KBM-7 (cell line): ENCODE measurements at regions not wholly inside any gene's neighbourhood (a gene's known extent, or its start where the extent isn't known, plus 50 kb on each side); places are given as distances from the start of the nearest gene placed in this dataset.
"Not testable (repeated sequence)": the region's sequence is repeated elsewhere in the genome, so short reads cannot be mapped to it uniquely, and the experiment has no call there.

ENCODE experiments used
- DNase-seq: peaks from one replicate; pipeline ENCODE4 v3.0.0-alpha.2; 2015
- in situ Hi-C: fragments of 300-500 bp; cut with MboI; formaldehyde crosslinking; loops from 2 replicates; pipeline ENCODE4 v1.14.3; 2020; ENCODE audit warnings: low sequenced_read_pairs, low pct_unique_long_range_greater_than_20kb, mixed read lengths

DNA sequence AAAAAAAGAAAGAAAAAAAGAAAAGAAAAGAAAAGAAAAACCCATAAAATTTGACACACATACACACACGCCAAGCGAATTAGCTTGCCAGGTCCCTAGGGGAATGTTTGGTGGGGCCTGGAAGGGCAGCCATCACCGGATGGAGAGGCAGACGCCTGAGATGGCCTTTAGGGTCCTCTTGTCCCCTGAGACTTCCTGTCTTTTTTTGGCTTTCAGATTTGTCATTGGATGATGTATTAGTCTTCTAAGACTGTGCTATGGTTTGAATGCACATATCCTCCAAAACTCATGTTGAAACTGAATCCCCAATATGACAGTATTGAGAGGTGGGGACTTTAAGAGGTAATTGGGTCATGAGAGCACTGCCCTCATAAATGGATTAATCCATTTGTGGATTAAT, 211.8 kb downstream of the TOMM20 start:
- no peak for DNase-seq
- in situ Hi-C loops, result no loop called here

GRCh38 chr1:234915924-234916675, 212.5 kb downstream of the TOMM20 start:
- in situ Hi-C loops, result no loop called here
- peak; percentile 58 for DNase-seq

DNA sequence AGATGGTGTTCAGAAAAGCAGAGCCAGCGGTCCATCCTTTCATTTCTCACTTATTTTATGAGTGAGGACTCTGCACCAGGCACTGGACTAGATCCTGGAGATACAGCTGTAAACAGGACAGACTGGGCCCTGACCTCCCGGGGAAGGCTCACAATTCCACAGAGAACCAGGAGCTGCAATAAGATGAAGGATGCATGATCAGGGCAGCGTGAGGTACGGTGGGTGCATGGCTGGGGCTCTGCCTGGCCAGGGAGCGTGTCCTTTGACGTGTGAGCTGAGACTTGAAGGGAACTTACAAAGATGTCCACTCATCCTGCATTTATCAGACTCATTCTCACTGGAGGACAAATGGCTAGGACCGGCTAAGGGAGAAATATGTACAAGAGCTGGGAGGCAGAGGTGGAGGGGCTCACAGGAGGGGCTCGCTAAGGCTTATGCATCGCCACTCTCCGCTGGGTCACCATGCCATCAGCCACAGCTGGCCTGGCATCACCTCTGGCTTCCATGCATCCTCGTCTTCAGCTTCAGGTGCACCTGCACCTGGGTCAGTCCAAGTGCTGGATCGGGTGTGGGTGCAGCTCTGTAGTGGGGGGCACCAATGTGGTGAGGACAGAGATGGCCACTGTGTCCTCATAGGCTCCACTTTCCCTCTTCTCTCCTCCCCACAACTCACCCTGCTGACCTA, 213.9 kb downstream of the TOMM20 start:
- in situ Hi-C loops, result no loop called here
- DNase-seq, result no peak

DNA sequence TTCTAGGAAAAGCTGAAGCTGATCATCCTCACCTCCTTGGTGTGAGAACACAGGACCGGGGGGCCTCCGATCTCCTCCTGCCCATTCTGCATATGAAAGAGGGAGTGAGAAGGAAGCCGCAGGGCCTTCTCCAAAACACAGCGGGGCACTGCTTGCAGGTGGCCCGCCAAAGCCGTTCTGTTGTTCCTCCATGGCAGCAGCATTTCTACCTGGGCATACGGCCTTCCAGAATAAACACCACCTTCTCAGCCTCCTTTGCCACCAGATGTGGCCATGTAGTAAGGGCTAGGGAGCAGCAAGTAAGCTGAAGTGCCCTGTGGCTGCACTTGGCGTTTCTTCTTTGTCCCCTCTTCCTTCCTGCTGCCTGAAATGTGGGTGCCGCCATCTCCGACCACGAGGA, 214.9 kb downstream of the TOMM20 start:
- no peak for DNase-seq
- in situ Hi-C loops, result no loop called here

DNA sequence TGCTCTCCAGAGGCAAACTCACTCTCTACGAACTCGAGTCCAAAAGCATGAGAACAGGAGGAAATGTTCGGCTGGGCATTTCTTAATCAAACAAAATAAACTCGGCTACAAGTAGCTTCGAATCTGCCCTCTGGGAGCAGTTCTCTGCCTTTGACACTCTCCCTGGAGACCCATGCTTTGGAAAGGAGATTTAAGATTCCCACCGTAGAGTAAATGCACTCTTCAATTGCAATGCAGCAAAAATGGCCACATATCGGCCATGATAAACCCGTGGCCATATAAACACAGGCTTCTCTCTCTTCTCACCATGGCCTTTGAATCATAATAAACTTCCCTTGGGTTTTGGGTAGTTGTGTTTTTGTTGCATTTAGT, 215.4 kb downstream of the TOMM20 start:
- in situ Hi-C loops, result no loop called here
- DNase-seq, result no peak

DNA sequence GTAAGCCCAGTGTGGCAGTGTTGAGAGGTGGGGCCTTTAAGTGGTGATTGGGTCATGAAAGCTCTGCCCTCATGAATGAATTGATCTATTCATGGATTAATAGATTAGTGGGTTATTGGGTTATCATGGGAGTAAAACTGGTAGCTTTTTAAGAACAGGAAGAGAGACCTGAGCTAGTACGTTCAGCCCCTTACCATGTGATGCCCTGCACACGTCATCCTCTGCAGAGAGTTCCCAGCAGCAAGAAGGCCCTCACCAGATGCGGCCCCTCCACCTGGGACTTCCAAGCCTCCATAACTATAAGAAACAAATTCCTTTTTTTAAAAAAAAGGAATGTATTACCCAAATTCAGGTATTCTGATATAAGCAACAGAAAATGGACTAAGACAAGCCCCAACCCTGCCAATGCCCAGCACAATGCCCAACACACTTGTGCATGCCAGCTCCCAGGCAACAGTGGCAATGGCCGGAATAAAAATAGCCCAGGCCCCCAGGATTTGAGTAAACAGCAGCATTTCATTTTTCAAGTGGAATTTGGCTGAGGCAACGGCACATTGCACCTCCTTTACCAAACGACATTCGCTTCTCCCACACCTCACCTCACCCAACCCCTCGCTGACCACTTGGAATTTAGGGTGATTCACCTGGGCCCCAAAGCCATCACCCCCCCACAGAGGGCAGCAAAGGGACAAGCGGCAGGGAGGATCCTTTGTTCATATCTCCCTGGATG, 215.9 kb downstream of the TOMM20 start:
- no peak for DNase-seq
- in situ Hi-C loops, result no loop called here

GRCh38 chr1:234911787-234912186, 216.8 kb downstream of the TOMM20 start:
- no peak for DNase-seq
- in situ Hi-C loops, result no loop called here

DNA sequence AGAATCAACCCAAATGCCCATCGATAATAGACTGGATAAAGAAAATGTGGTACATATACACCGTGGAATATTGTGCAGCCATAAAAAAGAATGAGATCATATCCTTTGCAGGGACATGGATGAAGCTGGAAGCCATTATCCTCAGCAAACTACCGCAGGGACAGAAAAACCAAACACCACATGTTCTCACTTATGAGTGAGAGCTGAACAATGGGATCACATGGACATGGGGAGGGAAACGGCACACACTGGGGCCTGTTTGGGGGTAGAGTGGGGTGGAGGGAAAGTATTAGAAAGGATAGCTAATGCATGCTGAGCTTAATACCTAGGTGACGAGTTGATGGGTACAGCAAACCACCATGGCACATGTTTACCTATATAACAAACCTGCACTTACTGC, 217.5 kb downstream of the TOMM20 start:
- in situ Hi-C loops, result not testable (repeated sequence)

GRCh38 chr1:234909851-234910250, 218.8 kb downstream of the TOMM20 start:
- no peak for DNase-seq
- in situ Hi-C loops, result no loop called here

More for the DNA sequence above, 217.5 kb downstream of the TOMM20 start:
- DNase-seq, result not testable (repeated sequence)

- in situ Hi-C loops, result no loop called here
- DNase-seq, result no peak
Observed at GRCh38 chr1:234909307-234909810, 219.3 kb downstream of the TOMM20 start.

DNA sequence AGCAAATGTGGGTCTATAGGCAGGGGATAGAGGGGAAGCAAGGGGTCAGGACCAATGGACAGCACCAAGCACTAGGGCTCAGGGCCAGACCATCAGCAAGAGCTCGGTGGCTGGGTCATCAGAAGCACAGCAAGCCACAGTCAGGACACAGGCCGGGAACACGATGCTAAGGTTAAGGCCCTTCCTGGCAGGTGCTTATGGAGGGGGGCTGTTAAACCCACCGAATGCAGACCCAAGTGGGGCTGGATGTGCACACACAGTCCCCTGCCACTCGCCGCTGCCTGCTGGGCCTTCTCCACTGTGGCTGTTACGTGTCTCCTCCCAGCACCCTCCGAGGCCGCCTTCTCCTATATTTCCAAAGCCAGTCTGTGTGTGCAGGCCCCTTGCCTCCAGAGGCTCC, 220.1 kb downstream of the TOMM20 start:
- DNase-seq, result no peak
- in situ Hi-C loops, result no loop called here

DNA sequence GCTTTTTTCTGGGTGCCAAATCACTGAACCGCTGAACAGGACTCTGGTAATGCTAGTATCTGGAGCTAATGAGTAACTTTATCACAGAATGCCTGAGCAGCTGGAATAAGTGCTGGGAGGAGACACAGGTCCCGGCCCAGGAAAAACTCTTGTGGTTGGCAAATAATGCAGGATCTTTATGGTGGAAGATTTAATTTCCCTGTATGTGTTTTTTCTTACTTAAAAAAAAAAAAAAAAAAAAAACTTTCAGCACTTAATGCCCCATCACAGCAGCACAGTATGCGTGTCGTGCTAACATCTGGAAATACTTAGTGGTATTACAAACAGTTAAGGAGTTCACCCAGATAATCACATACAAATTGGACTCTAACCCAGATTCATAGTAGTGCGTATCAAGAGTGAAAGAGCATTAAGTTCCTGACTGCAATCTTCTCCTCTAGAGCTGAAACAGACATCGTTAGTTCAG, 220.7 kb downstream of the TOMM20 start:
- in situ Hi-C loops, result no loop called here
- DNase-seq, result no peak

DNA sequence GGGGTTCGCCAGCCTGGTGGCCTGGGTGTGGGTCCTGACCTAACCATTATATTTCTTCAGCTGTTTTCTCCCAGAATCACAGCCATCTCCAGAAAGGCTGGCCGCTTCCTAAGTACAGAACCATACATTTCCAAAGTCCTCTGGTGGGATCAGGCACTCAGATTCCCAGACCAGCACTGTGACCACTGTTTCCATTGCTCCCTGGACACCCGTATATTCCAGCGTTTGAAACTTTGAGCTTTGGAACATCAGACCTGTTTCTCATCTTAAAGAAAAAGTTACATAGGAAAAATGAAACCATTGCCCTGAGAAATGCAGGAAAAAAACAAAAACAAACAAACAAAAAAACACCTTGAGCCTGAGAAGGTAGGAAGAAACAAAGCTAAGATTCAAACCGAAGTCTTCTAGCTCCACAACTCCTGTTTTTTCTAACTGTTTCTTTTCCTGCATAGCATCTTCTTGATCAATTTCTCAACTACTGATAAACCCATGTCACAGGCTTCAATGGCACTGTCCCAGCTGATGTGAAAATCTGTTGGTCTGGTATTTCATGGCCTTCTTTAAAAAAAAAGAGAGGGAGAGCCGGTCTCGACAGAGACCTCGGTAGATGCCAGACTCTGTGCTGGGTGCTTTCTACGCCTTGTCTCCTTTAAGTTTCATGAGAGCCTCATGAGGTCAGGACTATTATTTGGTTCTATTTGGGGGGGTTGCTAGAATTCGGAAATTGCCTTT, 221.3 kb downstream of the TOMM20 start:
- in situ Hi-C loops, result no loop called here
- no peak for DNase-seq

DNA sequence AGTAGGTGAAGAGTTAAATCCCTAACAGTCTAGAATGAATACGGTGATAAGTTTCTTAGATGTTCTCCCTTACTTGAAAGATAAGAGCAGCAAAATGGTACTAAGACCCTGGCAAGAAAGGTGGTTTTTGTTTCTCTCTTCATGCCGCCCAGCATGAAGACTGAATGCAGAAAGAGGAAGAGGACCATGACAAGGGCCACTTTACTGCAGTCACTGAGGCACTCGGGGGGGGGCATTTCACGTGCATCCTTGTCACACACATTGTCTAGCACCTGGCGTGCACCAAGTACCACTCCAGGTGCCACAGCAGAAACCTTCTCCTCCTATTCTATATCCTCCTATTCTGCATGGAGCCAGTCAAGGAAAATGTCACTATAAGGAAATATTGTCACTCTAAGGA, 222.0 kb downstream of the TOMM20 start:
- no peak for DNase-seq
- in situ Hi-C loops, result no loop called here

- no peak for DNase-seq
- in situ Hi-C loops, result no loop called here
Observed at GRCh38 chr1:234902774-234903547, 225.7 kb downstream of the TOMM20 start.

DNA sequence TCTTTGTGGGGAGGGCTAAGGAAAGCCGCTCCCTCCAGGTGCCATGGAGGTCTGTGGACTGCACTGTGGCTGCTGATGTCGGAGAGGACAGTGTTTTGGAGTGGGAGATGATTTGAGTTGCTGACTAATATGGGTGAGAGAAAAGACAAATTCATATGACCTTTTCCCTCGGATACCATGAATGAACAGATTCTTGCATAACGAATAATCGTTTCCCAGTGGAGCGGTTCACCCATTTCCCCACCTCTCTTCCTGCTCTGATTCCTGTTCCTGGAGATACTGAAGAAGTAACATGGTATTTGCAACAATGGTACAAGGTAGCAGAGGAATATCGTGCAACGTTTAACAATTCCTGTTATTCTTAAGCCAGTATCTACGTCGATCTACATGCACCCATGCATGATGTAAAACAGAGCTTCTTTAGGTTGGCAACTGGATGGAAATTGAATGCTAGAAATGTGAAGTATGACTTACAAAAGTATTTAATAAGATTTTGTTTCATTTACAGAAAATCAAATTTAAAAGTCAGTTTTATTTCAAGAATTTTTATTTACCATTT, 227.1 kb downstream of the TOMM20 start:
- DNase-seq, result no peak
- in situ Hi-C loops, result no loop called here

GRCh38 chr1:234900595-234900994, 228.0 kb downstream of the TOMM20 start:
- DNase-seq, result no peak
- in situ Hi-C loops, result no loop called here

DNA sequence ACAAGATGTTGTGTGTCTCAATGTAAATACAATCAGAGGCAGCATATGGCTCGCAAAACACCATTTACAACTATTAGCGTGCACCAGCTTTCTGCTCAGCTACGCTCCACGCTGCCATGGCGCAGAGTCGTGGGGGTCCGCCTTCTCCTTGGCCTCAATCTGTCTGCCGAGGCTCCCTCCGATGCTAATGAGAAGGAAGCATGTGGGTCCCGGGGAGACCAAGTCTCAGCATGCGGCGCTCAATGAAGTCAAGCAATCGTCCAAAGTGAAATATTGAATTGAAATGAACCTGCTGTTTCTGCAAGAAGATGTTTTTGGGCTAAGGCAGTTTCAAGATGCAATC, 228.9 kb downstream of the TOMM20 start:
- in situ Hi-C loops, result no loop called here
- no peak for DNase-seq
